SK-N-MC (cell line): ENCODE measurements at regions not wholly inside any gene's neighbourhood (a gene's known extent, or its start where the extent isn't known, plus 50 kb on each side); places are given as distances from the start of the nearest gene placed in this dataset.

Experiments used
- EZH2 ChIP-seq: fragments of 200-600 bp; sonication (generic); IDR thresholded peaks from one replicate; pipeline ENCODE4 v1.6.1; 2017; ENCODE audit warnings: antibody characterized with exemption
- FOXP2 ChIP-seq: optimal IDR thresholded peaks from 2 replicates; pipeline ENCODE3; 2011; ENCODE audit warnings: mild to moderate bottlenecking, moderate library complexity; ENCODE audit not compliant: insufficient read depth; ENCODE audit errors: extremely low read length, control extremely low read depth
- POLR2AphosphoS5 ChIP-seq: IDR thresholded peaks from 2 replicates; pipeline ENCODE4 v1.6.1; 2012; ENCODE audit warnings: mild to moderate bottlenecking, low read depth, low read length, borderline replicate concordance

DNA sequence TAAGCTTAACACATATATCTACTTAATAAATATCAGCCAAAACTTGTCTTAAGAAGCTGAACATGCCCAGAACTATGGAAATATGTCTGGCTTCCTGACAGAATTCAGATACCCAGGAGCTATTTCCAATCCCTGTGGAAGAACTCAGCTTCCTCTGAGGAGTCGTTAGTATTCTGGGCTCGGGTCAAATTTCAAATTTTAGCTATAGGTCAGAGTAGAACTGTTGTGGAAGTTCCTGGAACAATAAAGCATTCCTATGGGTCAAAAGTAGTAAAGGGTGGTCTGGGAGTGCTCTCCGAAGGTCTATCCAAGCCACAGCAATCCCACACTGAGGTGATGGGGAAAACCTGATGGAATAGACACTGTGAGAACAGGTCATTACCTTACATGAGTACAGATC, 342.7 kb upstream of the CHST9 start:
- TF ChIP-seq POLR2AphosphoS5 (no peak), EZH2 (no peak), FOXP2 (no peak)
